GM18861 (cell line): ENCODE measurements at regions not wholly inside any gene's neighbourhood (a gene's known extent, or its start where the extent isn't known, plus 50 kb on each side); places are given as distances from the start of the nearest gene placed in this dataset.

Experiments used
- ATAC-seq: cut with Tn5 transposase; IDR thresholded peaks from one replicate; pipeline ENCODE4 v1.9.1; 2021; ENCODE audit not compliant: unreplicated experiment

DNA sequence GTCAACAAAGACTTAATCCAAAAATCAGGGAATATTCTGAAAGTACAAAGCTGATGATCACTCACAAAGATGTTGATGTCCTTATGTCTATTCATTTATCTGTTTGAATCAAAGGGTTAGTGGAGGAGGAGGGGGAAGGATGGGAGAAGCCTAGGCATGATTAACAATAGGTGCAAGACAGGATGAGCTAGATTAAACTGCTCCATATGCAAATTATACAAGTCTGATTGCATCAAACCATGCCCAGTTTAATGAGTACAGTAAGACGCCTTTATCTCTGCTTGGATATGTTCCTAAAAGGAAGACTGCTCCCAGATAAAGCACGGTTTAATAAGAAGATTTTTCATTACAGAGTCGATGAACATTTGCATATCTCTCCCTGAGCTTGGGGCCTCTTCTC is 626.4 kb upstream of the NOX3 start:
- ATAC-seq, result no peak

DNA sequence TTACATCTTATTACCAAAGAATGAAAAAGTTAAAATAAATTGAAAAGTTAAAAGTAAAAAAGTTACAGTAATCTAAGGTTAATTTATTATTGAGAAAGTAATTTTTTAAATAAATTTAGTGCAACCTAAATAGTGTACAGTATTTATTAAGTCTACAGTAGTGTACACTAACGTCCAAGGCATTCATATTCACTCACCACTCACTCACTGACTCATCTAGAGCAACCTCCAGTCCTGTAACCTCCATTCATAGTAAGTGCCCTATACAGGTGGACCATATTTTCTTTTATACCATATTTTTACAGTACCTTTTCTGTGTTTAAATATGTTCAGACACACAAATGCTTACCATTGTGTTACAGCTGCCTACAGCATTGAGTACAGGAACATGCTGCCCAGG is 624.7 kb upstream of the NOX3 start:
- no peak for ATAC-seq

DNA sequence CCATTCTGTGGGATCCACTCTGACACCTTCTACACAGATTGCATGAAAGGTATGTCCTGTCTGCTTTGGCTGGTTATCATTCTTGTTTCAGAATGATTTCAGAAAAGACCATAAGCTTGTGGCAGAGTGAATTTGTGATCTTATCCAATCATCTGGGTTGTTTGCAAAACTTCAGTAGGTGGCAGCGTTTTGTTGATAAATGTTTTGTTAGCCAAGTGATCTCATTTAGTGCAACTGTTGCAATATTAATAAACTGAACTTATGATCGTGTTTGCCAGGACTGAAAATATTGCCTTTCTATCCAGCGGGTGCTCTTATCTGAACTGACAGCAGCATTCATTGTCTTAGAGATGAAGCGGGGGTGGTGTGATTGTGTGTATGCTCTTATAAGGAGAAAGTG is 613.2 kb upstream of the NOX3 start:
- no peak for ATAC-seq

DNA sequence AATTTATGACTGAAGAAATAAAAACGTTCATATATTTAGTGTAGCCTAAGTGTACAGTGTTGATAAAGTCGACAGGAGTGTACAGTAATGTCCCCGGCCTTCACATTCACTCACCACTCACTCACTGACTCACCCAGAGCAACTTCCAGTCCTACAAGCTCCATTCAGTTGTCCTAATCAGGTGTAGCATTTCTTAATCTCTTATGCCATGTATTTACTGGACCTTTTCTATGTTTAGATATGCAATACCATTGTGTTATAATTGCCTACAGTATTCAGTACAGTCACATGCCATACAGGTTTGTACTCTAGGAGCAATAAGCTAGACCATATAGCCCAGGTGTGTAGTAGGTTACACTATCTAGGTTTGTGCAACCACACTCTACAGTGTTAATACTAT is 610.2 kb upstream of the NOX3 start:
- no peak for ATAC-seq

DNA sequence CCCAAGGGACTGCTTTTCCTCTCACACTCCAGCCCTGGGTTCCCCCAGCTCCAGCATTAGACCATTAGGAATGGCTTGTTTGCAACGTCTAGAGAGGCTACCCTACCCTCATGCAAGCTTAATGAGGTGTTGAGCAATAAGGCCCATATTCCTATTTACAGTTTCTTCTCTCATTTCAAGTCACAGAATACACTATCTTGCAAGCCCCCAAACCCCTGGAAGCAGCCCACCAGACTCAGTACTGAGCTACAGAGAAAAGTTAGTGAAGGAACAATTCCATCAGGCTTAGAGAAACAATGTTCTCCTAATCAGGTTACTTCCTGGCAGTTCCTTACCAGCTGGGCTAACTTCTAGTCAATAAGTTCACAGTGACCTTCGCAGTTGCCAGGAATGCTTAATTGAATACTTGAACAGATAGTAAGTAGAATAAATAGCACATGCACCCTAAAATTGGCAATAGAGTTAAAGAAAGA is 606.5 kb upstream of the NOX3 start:
- ATAC-seq, result no peak

DNA sequence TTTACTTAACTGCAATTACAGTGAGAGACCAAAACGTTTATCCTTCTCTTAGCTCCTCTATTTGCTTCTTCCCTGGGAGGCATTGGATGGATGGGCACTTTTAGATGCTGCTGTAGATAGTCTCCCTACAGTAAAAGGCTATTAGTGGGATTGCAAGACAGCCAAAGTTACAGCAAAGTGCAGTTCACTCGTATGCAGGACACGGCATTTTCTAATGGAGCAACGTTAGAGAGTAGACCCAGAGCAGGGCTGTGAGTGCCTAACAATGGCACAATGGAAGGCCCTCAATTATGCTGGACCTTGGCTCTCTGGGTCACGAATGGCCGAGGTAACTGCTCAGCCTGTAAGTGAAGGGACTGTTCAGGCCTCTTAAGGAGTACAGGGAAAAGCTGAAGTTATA is 605.8 kb upstream of the NOX3 start:
- no peak for ATAC-seq

DNA sequence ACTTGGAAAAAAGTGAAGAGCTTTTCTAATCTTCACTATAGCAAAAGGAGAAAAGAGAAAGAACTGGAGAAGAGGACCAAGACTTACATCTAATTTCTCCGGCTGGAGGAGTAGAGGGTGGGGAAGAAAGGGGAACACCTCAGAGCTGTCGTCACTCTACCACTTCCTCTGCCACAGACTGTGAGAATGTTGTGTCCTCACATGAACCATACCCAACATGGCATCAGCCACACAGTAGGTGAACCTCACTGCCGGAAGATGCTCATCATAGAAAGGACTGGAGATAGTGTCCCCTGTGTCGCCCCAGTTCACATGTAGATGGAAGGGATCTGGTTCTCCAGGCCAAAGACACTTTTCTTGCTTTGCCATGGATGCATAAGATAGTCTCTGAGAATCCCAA is 604.4 kb upstream of the NOX3 start:
- ATAC-seq, result no peak

DNA sequence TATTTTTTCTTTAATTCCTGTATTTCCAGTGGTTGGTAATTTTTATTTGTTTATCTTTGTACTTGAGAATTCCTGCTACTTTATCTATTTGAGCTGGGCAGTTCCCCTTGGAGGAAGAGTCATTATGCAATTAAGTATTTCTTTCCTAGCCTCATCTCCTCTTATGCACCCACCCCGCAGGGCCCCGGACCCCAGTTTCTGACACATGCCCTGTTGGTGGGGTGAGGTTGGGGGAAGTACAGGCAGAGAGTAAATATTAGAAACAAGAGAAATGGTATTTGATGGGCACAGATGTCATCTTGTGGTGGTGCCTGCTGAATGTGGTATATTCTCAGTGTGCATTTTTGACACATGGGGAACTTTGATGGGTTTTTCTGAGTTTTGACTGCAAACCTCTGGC is 602.7 kb upstream of the NOX3 start:
- no peak for ATAC-seq

DNA sequence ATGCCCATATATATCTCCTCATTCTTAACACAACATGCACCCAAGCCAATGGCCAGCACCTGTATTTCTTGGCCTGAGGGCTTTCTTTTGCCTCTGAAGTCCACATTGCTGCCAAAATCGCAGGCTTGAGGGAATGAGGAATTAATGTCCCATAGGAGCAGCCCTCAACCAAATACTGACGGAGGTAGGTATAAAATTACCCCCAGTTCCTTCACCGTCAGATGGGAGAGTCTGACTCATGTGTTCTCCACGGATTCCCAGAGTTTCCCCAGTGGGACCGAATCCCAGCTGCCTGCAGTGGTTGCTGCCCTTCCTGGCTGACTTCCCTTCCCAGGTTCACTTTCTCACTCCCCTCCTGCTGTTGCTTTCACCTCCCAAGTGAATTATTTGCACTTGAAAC is 602.2 kb upstream of the NOX3 start:
- ATAC-seq, result no peak

DNA sequence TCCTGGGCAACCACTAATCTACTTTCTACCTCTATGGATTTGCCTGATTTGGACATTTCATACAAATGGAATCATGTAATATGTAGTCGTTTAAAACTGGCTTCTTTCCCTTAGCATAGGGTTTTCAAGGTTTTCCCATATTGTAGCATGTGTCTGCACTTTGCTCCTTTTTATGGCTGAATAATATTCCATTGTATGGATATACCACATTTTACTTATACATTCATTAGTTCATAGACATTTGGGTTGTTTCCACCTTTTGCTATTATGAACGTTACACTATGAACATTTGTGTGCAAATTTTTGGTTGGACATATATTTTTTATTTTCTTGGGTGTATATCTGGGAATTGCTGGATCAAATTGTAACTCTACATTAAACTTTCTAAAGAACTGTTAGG is 600.4 kb upstream of the NOX3 start:
- ATAC-seq, result no peak

DNA sequence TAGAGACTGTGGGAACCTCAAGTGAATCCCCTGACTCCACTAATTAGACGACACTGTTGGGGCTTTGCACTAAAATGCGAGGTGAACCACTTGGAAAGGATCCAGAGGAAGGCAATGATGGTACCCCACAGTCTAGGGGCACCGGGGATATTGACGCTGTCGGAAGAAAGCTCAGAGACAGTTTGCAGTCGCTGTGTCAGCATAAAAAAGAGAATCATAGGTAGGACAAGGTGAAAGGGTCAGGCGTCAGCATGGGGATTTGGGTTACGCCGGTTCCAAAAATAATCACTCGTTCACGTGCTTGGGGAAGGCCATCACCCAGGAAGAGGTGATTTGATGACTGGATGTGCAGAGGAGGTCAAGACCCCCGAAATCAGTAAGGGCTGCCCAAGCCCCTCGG is 598.0 kb upstream of the NOX3 start:
- ATAC-seq, result no peak

DNA sequence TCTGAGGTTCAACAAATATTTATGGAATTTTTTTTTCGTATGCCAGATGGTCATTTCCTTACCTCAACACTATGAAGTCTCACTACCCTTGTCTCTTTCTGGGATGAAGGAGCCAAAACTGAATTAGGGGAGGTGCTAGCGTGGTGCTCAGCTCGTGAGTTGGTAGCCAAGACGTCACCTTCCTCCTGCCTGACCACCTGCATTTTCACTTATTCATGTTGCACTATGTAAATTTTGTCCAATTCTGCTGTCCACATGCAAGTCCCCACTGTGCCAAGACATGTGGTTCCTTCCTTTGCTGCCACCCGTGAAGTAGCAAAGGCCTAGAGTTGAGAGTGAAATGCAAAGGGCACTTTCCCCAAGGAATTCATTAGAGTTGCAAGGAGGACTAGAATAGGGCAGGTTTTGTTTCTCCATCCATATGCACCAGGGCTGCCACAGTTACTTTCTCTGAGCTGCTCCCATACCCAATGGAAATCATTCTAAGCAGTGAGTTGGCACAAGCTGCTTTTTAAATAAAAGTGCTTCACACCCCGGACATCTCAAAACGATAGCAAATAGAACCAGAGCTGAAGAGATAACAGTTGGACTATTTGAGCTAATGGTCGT is 591.3 kb upstream of the NOX3 start:
- ATAC-seq, result no peak

DNA sequence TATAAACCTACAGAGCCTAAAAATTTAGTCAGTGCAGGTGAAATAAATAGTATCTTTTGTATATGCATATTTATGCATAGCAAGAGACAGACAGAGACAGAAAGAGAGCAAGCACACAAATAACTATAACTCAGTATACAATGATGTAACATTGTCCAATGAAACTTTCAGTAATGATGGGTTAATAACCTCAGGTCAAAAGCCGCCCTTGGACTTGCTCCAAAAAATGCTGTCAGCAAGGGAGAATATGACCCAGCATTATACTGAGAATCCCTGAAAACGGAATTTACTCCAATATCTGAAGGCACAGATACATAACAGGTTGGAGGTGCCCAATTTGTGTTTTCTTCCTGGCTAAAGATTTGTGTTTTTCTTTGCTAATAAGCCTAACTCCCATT is 590.6 kb upstream of the NOX3 start:
- no peak for ATAC-seq

DNA sequence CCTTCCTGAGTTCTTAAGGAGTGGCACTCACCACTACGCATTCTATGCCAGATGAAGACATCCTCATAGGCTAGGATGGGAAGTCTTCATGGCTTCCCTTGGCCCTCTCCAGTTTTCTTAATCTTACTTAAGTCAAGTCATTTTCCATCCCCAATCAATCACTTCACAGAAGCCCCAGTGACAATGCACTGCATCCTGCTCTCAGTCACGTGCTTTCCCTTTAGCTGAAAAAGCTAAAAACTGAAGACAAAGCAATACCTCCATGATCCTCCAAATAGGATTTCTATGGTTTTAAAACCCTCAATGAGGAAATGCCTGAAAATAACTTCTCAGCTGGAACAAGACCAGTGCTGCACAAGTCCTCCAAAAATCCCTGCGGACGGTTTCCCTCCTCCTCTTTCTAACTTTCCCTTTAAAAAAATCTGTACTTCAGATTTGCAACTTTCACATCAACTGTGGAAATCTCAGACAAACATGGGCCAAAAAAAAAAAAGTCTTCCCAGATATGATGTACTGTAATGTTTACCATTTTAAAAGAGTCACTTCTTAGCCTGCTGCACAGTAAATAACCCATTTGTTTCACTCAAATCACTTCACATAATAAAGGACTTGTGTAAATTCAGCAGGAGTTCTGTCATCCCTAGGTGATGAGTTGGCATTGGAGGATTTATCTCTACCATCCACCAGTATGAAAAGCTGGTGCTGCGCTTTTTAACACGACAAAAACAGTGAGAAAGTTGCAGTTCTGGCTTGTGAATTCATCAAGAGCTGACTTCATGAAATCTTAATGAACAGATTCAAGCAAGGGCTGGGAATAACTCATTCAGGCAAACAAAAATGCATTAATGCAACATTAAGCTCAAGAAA is 590.0 kb upstream of the NOX3 start:
- ATAC-seq, result no peak

DNA sequence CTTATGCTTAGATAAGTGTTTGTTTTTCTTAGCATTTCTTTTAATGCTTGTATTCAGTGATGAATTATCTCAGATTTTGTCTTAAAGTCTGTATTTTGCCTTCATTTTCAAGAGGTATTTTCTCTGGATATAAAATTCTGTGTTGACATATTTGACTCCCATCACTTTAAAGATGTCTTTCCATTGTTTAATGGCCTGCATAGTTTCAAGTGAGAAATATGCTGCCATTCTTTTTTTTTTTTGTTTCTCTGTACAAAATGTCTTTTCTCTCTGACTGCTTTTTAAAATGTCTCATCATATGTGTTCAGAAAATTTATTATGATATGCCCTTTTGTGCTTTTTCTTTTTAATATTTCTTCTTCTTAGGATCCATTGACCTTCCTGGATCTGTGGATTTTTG is 578.0 kb upstream of the NOX3 start:
- ATAC-seq, result no peak

DNA sequence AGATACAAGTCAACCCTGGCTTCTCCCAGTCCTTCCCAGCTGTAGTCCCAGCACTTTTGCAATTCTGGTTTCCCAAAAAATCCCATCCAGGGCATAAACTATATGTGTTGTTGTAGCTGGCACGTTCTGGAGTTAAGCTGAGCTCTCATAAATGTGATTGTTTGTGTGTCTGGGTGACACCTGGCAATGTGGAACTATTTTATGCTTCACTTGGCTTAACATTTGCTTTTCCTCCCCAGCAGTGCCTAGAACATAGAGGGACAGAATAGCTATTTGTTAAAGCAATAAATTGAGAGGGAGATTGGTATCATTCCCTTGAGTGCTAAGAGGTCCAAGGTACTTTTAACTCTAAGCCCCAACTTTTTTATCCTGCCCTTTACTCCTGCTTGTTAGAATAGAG is 575.9 kb upstream of the NOX3 start:
- no peak for ATAC-seq

DNA sequence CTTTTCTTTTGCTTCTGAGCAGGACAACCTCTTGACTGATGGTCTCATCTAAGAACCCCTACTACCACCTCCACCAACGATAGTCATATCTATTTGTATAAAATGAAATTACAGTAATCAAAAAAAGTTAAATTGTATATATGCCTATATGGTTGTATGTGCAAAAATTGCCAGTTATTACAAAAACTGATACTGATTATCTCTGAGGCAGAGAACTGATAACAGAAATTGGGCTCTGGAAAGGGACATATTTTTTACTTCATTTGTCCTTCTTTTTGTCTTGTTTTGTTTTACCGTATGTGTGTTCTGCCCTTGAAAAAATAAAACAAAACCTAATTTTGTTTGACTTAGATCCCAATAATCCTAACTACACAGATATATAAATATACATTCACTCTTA is 574.4 kb upstream of the NOX3 start:
- no peak for ATAC-seq

DNA sequence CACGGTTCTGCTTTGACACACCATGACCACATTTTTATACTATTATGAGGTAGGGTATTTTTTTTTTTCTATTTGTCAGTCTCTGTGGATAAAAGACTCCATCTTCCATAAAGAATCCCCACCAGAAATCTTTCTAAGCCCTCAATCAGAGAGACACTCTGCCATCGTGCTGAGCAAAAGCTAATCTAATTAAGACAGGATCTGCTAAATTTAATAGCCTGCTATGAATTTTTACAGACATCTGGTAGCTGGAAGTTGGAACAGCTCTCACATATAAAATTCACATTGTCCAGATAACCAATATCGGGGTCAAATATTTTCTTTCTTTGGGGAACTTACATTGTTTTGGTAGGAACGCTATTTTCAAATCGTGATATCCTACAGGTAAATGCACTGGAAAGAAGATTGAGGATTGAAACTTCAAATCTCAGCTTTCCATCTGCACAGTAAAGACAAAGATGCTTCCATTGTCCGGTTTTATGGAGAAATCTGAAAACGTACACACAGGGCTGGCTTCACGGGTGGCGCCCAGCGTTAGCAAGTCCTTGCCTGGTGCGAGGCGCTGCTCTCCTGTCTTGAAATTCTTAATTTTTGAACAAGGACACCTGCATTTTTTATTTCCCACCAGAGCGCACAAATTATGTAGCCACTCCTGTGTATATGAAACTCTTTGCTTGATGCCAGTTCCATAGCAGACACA is 573.8 kb upstream of the NOX3 start:
- no peak for ATAC-seq

DNA sequence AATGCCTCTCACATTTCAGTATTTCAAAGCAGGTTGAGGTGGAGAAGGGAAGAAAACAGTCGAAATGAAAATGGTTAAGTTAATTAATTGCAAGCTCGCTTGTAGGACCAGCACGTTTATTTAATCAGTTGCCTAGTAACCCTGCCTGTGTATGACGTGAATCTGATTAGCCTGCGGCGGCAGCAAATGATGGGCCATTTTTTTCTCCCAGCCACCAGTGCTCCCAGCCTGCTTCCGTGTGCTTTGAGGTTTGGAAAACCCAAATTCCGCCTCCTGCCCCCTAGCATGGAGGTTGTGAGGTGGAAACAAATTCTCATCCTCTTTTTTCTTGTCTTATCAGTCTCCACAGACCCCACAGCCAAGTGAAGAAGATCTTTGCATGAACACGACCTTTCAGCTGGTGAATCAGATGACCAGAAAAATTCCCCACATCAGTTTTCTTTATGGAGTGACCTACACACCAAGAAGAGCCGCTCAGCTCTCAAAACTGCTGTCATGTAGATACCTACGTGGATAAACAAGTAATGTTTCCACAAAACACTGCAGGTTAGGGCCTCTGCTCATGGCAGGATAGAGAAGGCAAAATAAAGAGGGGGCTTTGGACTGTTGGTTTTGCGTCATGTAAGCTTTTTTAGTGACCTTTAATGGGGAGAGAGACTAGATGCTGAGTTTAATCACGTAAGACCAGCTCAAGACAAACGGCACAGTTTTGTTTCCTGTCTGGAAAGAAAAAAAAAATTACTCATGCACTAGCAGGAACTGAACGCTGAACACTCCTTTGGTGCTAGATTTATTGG is 572.9 kb upstream of the NOX3 start:
- no peak for ATAC-seq

DNA sequence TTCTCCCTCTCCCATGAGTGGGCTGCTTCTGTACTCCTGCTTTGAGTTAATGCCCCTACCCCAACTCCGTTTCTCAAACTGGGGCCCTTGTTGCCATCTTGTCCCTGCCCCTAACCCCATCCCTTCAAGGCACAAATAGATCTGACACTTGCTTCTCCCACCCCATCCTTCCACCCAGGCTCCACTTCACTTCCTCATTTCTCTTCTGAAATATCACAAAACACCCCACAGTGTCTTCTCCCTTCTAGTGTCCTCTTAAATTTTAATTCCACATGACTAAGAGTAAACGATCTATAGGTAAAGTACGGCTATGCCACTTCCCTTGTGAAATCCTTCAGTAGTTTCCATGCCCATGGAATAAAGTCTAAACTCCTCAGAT is 571.6 kb upstream of the NOX3 start:
- no peak for ATAC-seq

DNA sequence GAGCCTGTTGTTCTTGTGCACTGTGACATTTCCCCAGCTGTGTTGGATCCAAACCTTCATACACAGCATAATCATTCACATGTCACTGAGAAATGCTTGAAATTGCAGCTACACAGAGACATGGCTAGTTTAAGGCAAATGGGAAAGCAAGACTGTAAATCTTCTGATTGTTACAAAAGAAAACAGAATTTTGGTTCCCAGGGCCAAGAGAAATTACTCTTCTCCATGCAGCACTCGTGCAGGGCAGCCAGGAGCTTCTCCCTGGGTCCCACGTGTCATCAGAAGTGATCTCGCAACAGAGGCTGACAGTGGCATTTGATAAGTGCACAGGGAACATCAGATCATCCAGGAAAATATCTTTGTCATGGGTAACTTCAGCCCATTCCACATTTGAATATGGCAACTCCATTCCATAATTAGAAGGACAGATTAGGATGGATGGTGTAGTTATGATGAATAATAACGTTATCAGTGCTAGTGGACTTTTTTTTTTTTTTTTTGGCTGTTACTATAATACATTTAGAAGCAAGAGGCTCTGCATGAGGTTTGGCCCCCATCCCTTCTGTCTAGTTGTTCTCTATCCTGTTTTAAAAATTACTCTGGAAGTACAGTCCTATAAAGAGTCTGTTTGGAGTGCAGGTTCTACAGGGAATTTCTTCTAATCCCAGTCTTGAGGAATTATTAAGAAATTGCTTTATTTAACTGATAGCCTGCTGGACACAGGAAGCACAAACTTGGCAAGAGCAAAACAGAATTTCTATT is 571.0 kb upstream of the NOX3 start:
- ATAC-seq, result no peak
